T-cell (primary cell): ENCODE measurements at regions not wholly inside any gene's neighbourhood (a gene's known extent, or its start where the extent isn't known, plus 50 kb on each side); places are given as distances from the start of the nearest gene placed in this dataset.

Experiments
- ATAC-seq, 4 experiments: fragments of 200-7000 bp in 3 of 4; fragments of 150-1000 bp in 1 of 4; cut with Tn5 transposase; replicated peaks in 1 of 4; 1 replicate in 3 of 4; 2 replicates in 1 of 4; pipeline ENCODE4 v1.10.0; 2021; ENCODE audit warnings: moderate library complexity in 3 of 4, mild to moderate bottlenecking in 2 of 4, moderate number of reproducible peaks in 1 of 4
- CTCF ChIA-PET, 2 donors: fragments of 300-600 bp; sonication (Branson Sonifier 250); formaldehyde crosslinking; loops; one replicate each; lab custom pipeline; 2022; ENCODE audit warnings: antibody characterized with exemption in 2 of 2; lab: Charles Lee
- POLR2A ChIA-PET, 2 donors: fragments of 300-600 bp; sonication (Branson Sonifier 250); formaldehyde crosslinking; loops; one replicate each; lab custom pipeline; 2022; ENCODE audit warnings: antibody characterized with exemption in 2 of 2; lab: Charles Lee
- DNase-seq, 35 experiments: peaks; one replicate each; pipeline versions ENCODE4 v3.0.0 to v3.0.0-alpha.2; 2013 to 2023
- H3K27ac ChIP-seq: one replicate; pipeline ENCODE4 v1.5.1; 2013; ENCODE audit warnings: low read length
- H3K27me3 ChIP-seq, 2 experiments: replicated peaks in 1 of 2; 1 replicate in 1 of 2; 2 replicates in 1 of 2; pipeline versions ENCODE4 v1.6.1 to v1.7.0; 2013; ENCODE audit warnings: low read length in 1 of 2, mixed read lengths in 1 of 2; ENCODE audit not compliant: control insufficient read depth in 2 of 2, insufficient read depth in 2 of 2; ENCODE audit errors: extremely low read depth in 1 of 2
- H3K36me3 ChIP-seq, 2 donors: 1 replicate in 1 of 2; 2 replicates in 1 of 2; pipeline versions ENCODE4 v1.6.1 to v1.7.0; 2013; ENCODE audit warnings: low read length in 1 of 2; ENCODE audit not compliant: control insufficient read depth in 2 of 2, insufficient read depth in 1 of 2; ENCODE audit errors: extremely low read depth in 1 of 2
- H3K4me1 ChIP-seq, 2 experiments: 1 replicate in 1 of 2; 2 replicates in 1 of 2; pipeline versions ENCODE4 v1.6.1 to v1.7.0; 2013; ENCODE audit warnings: low read length in 2 of 2, mixed read lengths in 1 of 2; ENCODE audit not compliant: insufficient read depth in 2 of 2, control insufficient read depth in 1 of 2; ENCODE audit errors: extremely low read depth in 1 of 2
- H3K4me3 ChIP-seq, 2 donors: 1 replicate in 1 of 2; 2 replicates in 1 of 2; pipeline versions ENCODE4 v1.5.1 to v1.7.0; 2013; ENCODE audit warnings: mild to moderate bottlenecking in 2 of 2, low read length in 1 of 2, moderate library complexity in 1 of 2; ENCODE audit not compliant: control insufficient read depth in 1 of 2; ENCODE audit errors: extremely low read depth in 1 of 2
- H3K9me3 ChIP-seq: 2 replicates; pipeline ENCODE4 v1.7.0; 2013
- H3K27ac Mint-ChIP-seq, 2 donors: one replicate each; pipeline ENCODE4 v1.8.0; 2020 to 2021; ENCODE audit warnings: mild to moderate bottlenecking in 2 of 2, mixed read lengths in 2 of 2
- H3K27me3 Mint-ChIP-seq, 2 donors: one replicate each; pipeline ENCODE4 v1.8.0; 2021 to 2022; ENCODE audit warnings: mixed read lengths in 2 of 2
- H3K36me3 Mint-ChIP-seq: one replicate; pipeline ENCODE4 v1.8.0; 2021; ENCODE audit warnings: mixed read lengths
- H3K4me1 Mint-ChIP-seq, 3 donors: one replicate each; pipeline ENCODE4 v1.8.0; 2020 to 2022; ENCODE audit warnings: mixed read lengths in 3 of 3, mild to moderate bottlenecking in 1 of 3
- H3K4me3 Mint-ChIP-seq, 3 donors: one replicate each; pipeline ENCODE4 v1.8.0; 2020 to 2022; ENCODE audit warnings: mild to moderate bottlenecking in 3 of 3, mixed read lengths in 3 of 3, moderate library complexity in 3 of 3
- H3K9me3 Mint-ChIP-seq, 3 donors: one replicate each; pipeline ENCODE4 v1.8.0; 2020 to 2022; ENCODE audit warnings: mixed read lengths in 3 of 3
- WGBS: methylation state at CpG from one replicate; pipeline ENCODE4 v1.1.5; 2013; ENCODE audit warnings: missing lambda C conversion rate; ENCODE audit not compliant: insufficient coverage; 5-methylcytosine and 5-hydroxymethylcytosine counted together

DNA sequence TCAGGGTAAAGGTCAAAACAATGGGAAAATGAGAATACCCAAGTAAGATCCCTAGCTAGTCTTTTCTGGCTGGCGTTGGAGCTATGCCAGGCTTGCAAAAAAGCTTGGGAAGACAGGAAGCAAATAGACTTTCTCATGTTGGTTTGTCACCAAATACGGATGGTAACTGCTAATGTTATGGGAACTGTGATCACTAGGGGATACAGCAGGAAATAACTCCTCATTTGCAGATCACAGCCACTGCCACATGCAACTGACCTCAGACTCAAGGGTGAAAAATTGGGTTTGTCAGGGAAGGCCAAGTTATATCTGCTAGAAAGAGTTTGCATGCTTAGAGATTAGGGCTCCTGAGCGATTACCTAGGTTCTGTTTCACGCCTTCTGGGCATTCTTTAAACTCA, 162.9 kb downstream of the NHLRC3 start:
- no peaks in the 10 kb centered on the region for H3K9me3 ChIP-seq
- no peaks in the 10 kb centered on the region for H3K4me1 Mint-ChIP-seq
- peaks cover 5 to 6% of the 10 kb centered on the region in 2 donors for H3K27me3 Mint-ChIP-seq
- POLR2A ChIA-PET, result no interaction called here
- no peak for DNase-seq
- H3K36me3 Mint-ChIP-seq, result no peaks in the 10 kb centered on the region
- H3K4me1 ChIP-seq, result no peaks in the 10 kb centered on the region
- H3K36me3 ChIP-seq, result no peaks in the 10 kb centered on the region
- H3K27ac ChIP-seq, result no peak overlapping the region
- H3K4me3 Mint-ChIP-seq, result no peak overlapping the region
- no peak overlapping the region for H3K4me3 ChIP-seq
- H3K27me3 ChIP-seq, result no peaks in the 10 kb centered on the region
- no peaks in the 10 kb centered on the region for H3K9me3 Mint-ChIP-seq
- ATAC-seq, result no peak
- no peak overlapping the region for H3K27ac Mint-ChIP-seq
- whole genome bisulfite sequencing, result 73% methylated on average over 2 of the region's 4 CpGs
- CTCF ChIA-PET, result no interaction called here

DNA sequence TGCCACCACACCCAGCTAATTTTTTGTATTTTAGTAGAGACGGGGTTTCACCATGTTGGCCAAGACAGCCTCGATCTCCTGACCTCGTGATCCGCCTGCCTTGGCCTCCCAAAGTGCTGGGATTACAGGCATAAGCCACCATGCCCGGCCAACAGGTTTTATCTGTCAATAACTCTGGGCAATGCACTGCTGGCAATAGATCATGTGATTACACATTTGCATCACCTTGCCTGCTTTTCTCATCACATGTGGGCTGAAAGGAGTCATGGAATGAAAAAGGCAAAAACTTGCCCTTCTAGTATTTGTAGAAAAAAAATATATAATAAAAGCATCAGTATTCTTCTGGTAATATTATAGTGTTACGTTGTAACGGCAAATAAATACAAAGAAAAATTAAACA, 164.5 kb downstream of the NHLRC3 start:
- Mint-ChIP-seq H3K27me3 (peaks cover 5 to 6% of the 10 kb centered on the region in 2 donors), H3K36me3 (no peaks in the 10 kb centered on the region), H3K4me1 (no peaks in the 10 kb centered on the region), H3K9me3 (no peaks in the 10 kb centered on the region), H3K4me3 (no peak overlapping the region), H3K27ac (no peak overlapping the region)
- no peaks in the 10 kb centered on the region for H3K36me3 ChIP-seq
- no peak overlapping the region for H3K27ac ChIP-seq
- no peaks in the 10 kb centered on the region for H3K27me3 ChIP-seq
- ChIA-PET CTCF (no interaction called here), POLR2A (no interaction called here)
- no peak overlapping the region for H3K4me3 ChIP-seq
- DNase-seq (no peak), ATAC-seq (no peak)
- no peaks in the 10 kb centered on the region for H3K9me3 ChIP-seq
- WGBS, result 86% methylated on average over 5 of the region's 7 CpGs
- H3K4me1 ChIP-seq, result no peaks in the 10 kb centered on the region

DNA sequence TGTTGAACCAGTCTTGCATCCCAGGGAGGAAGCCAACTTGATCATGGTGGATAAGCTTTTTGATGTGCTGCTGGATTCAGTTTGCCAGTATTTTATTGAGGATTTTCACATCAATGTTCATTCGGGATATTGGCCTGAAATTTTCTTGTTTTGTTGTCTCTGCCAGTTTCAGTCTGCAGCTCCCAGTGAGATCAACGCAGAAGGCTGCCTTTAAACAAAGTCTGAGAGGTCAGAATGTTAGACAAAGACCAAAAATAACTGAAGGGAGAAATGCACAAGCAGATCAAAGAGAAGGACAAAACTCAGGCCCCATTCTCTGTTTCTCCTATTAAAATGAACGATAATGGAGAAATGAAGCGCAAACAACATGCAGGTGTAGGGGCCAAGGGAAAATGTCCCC, 170.4 kb downstream of the NHLRC3 start:
- no peak overlapping the region for H3K27ac ChIP-seq
- no peak overlapping the region for H3K4me3 ChIP-seq
- no peak for DNase-seq
- no peaks in the 10 kb centered on the region for H3K27me3 ChIP-seq
- ChIA-PET POLR2A (no interaction called here), CTCF (no interaction called here)
- Mint-ChIP-seq H3K27me3 (peaks cover 9 to 11% of the 10 kb centered on the region in 2 donors), H3K36me3 (no peaks in the 10 kb centered on the region), H3K4me1 (no peaks in the 10 kb centered on the region), H3K4me3 (no peak overlapping the region), H3K9me3 (no peaks in the 10 kb centered on the region), H3K27ac (no peak overlapping the region)
- H3K9me3 ChIP-seq, result no peaks in the 10 kb centered on the region
- no CpG with 5 or more reads among the region's 4 CpGs for WGBS
- no peaks in the 10 kb centered on the region for H3K36me3 ChIP-seq
- no peak for ATAC-seq
- H3K4me1 ChIP-seq, result no peaks in the 10 kb centered on the region

DNA sequence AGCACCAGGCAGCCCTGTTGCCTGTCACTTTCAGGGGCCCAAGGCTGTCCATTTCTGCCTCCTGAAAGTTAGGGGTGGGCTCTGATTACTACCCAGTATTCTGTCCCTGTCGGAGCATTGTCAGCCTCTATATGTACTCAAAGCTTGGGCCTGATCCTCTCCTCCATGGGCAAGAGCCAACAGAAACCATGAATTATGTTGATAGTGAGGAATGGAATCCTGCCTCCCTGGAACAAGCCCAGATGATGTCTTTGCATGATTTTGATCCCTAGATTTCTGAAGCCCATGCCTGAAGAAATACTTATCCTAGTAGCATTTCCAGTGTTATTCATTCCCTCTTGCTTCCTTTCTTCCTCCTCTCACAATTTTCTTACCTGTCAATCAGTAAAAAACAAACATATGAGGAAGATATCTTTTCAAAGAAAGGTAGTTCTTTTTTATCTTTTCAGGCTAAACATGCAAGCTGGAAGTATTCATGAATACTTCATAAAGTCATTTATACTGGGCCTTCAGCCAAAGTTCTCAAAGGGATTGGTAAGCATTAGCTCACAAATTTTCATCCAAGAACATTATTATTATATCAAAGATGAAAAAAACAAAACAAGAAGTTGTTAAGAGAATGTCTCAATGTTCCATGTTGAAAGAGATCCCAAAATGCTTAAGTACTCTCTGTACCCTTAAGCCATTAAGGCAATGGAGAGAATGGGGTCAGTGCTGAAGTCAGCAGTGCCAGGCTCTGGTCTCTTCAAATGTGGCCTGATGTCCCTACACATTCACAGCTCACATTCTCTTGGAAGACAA, 171.7 kb downstream of the NHLRC3 start:
- no peak for DNase-seq
- no peaks in the 10 kb centered on the region for H3K36me3 ChIP-seq
- CTCF ChIA-PET, result interaction anchor here in 1 of 2 donors (0.7 kb wide), 1 partner anchor 1323 kb away, joined by 3 read pairs; no protein-coding TSS in a partner anchor
- H3K4me1 ChIP-seq, result no peaks in the 10 kb centered on the region
- no peaks in the 10 kb centered on the region for H3K4me1 Mint-ChIP-seq
- H3K4me3 ChIP-seq, result no peak overlapping the region
- H3K4me3 Mint-ChIP-seq, result no peak overlapping the region
- no peak overlapping the region for H3K27ac ChIP-seq
- ATAC-seq, result no peak
- H3K27me3 ChIP-seq, result no peaks in the 10 kb centered on the region
- WGBS, result no CpG with 5 or more reads among the region's 1 CpG
- H3K9me3 ChIP-seq, result no peaks in the 10 kb centered on the region
- no peak overlapping the region for H3K27ac Mint-ChIP-seq
- no peaks in the 10 kb centered on the region for H3K36me3 Mint-ChIP-seq
- POLR2A ChIA-PET, result no interaction called here
- no peaks in the 10 kb centered on the region for H3K9me3 Mint-ChIP-seq
- peaks cover 9% of the 10 kb centered on the region in 2 donors for H3K27me3 Mint-ChIP-seq

DNA sequence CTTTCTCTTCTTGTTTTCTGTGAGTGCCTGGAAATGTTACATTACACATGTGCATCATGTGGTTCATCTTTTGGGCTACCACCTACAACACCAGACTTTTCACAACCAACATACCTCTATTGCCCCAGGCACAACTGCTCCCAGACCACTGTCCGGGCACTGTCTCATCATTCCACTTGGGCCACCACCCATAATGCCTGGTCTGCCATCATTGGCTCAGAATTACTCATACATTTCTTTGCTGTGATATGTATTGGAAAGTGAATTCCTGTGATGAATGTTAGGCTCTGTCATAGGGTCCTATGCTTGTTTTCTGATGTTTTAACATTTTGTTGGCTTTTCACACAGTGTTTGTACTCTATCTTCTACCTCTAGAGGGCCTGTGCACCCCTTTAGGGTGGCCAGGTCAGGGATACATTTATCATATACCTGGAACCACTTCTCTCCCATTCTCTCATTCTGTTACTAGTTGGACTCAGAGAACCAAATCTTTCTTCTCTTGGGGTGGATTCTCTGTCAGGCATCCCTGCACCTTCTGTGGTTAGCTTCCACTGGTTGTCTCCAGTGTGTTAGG, 172.8 kb downstream of the NHLRC3 start:
- Mint-ChIP-seq H3K4me1 (no peaks in the 10 kb centered on the region), H3K27ac (no peak overlapping the region), H3K4me3 (no peak overlapping the region), H3K9me3 (peaks cover 0 to 3% (median 0%) of the 10 kb centered on the region in 3 donors), H3K36me3 (no peaks in the 10 kb centered on the region), H3K27me3 (peaks cover 17 to 20% of the 10 kb centered on the region in 2 donors)
- no peak overlapping the region for H3K4me3 ChIP-seq
- H3K27me3 ChIP-seq, result no peaks in the 10 kb centered on the region
- no peaks in the 10 kb centered on the region for H3K36me3 ChIP-seq
- no peaks in the 10 kb centered on the region for H3K4me1 ChIP-seq
- H3K27ac ChIP-seq, result no peak overlapping the region
- ChIA-PET POLR2A (no interaction called here), CTCF (no interaction called here)
- DNase-seq, result no peak
- H3K9me3 ChIP-seq, result no peaks in the 10 kb centered on the region
- ATAC-seq, result no peak
- no CpG with 5 or more reads among the region's 1 CpG for WGBS

DNA sequence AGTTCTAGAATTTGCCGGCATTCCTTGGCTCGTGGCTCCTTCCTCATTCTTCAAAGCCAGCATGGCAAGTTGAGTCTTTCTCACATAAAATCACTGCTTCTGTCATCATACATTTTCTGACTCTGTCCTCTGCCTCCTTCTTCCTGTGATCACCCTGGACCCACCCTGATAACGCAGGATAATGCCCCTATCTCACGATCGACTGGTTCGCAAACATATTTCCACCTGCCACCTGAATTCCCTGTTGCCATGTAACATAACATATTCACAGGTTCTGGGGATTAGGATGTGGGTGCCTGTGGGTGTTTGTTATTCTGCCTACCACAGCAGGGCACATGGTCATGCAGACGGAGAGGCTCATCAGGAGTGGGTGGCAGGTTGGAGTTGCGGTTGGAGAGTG, 177.7 kb downstream of the NHLRC3 start:
- Histone ChIP-seq H3K27me3 (no peaks in the 10 kb centered on the region), H3K27ac (no peak overlapping the region), H3K4me3 (no peak overlapping the region), H3K4me1 (no peaks in the 10 kb centered on the region), H3K9me3 (no peaks in the 10 kb centered on the region), H3K36me3 (no peaks in the 10 kb centered on the region)
- ChIA-PET POLR2A (no interaction called here), CTCF (no interaction called here)
- no peaks in the 10 kb centered on the region for H3K4me1 Mint-ChIP-seq
- no peak for ATAC-seq
- DNase-seq, result no peak
- no peak overlapping the region for H3K27ac Mint-ChIP-seq
- 86% methylated on average over 3 of the region's 8 CpGs for WGBS
- H3K4me3 Mint-ChIP-seq, result no peak overlapping the region
- H3K27me3 Mint-ChIP-seq, result peaks cover 18 to 21% of the 10 kb centered on the region in 2 donors
- no peaks in the 10 kb centered on the region for H3K36me3 Mint-ChIP-seq
- H3K9me3 Mint-ChIP-seq, result peaks cover 0 to 17% (median 15%) of the 10 kb centered on the region in 3 donors
